ENCODE measurements at regions not wholly inside any gene's neighbourhood (a gene's known extent, or its start where the extent isn't known, plus 50 kb on each side); places are given as distances from the start of the nearest gene placed in this dataset.
"Not testable (repeated sequence)": the region's sequence is repeated elsewhere in the genome, so short reads cannot be mapped to it uniquely, and the experiment has no call there.

GRCh38 chr2:138306626-138307025 lies 194.9 kb upstream of the SPOPL start:
- TF ChIP-seq, protein P1, sequence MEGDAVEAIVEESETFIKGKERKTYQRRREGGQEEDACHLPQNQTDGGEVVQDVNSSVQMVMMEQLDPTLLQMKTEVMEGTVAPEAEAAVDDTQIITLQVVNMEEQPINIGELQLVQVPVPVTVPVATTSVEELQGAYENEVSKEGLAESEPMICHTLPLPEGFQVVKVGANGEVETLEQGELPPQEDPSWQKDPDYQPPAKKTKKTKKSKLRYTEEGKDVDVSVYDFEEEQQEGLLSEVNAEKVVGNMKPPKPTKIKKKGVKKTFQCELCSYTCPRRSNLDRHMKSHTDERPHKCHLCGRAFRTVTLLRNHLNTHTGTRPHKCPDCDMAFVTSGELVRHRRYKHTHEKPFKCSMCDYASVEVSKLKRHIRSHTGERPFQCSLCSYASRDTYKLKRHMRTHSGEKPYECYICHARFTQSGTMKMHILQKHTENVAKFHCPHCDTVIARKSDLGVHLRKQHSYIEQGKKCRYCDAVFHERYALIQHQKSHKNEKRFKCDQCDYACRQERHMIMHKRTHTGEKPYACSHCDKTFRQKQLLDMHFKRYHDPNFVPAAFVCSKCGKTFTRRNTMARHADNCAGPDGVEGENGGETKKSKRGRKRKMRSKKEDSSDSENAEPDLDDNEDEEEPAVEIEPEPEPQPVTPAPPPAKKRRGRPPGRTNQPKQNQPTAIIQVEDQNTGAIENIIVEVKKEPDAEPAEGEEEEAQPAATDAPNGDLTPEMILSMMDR (IDR thresholded peaks at IDR 0.05): no peak
- no peaks in the 10 kb centered on the region for H3K36me3 ChIP-seq
- ATAC-seq: no peak
- no peaks in the 10 kb centered on the region for H3K4me1 ChIP-seq
- H3K9me3 ChIP-seq: no peaks in the 10 kb centered on the region
- no peak for DNase-seq
- H3K4me3 ChIP-seq: no peak overlapping the region
- no peaks in the 10 kb centered on the region for H3K27me3 ChIP-seq
- H3K27ac ChIP-seq: no peak overlapping the region
- intact Hi-C loops (cut with DNase I): no loop called here

DNA sequence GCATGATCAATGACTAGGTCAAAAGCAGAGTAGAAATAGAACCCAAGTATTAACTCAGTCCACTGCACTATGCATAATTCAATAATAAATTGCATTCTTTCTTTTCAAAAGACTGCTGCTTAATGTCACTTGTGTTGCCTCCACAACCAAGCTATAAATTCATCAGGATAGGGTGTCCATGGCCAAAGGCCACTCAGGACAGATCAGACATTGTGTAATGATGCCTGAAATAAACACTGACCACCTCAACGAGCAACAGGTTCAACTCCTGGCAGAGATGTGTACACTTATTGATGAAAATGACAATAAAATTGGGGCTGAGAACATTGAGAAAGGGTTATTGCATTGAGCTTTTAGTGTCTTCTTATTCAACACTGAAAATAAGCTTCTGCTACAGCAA lies 194.5 kb upstream of the SPOPL start:
- TF ChIP-seq, protein P1 (IDR thresholded peaks at IDR 0.05): no peak
- Histone ChIP-seq H3K4me3 (no peak overlapping the region), H3K4me1 (no peaks in the 10 kb centered on the region), H3K27ac (no peak overlapping the region), H3K36me3 (no peaks in the 10 kb centered on the region), H3K9me3 (no peaks in the 10 kb centered on the region), H3K27me3 (no peaks in the 10 kb centered on the region)
- intact Hi-C loops (cut with DNase I): no loop called here
- no peak for ATAC-seq
- DNase-seq: no peak

DNA sequence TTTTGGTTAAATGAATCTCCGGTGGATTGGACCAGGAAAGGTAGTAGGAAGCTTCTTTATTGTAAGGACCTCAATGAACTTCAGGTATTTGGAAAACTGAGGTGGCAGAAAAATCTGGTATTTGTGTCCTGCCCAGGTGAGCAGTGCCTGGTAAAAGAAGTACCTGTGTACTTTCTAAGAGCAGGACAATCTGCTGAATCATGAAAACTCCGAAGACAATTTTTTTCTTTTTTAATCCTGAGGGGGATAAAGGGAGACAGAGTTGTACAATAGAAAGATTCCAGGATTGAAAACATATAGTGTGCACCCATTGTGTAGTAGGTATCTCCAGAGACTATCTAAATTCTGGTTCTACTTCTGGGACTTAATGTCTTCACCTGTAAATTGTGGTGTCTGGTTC lies 191.8 kb upstream of the SPOPL start:
- Histone ChIP-seq H3K27me3 (no peaks in the 10 kb centered on the region), H3K36me3 (no peaks in the 10 kb centered on the region), H3K27ac (no peak overlapping the region), H3K9me3 (no peaks in the 10 kb centered on the region), H3K4me1 (no peaks in the 10 kb centered on the region), H3K4me3 (no peak overlapping the region)
- intact Hi-C loops (cut with DNase I): no loop called here
- DNase-seq (no peak), ATAC-seq (no peak)
- TF ChIP-seq, protein P1 (IDR thresholded peaks at IDR 0.05): no peak

GRCh38 chr2:138312061-138312460 lies 189.5 kb upstream of the SPOPL start:
- Histone ChIP-seq H3K9me3 (no peaks in the 10 kb centered on the region), H3K4me1 (no peaks in the 10 kb centered on the region), H3K36me3 (no peaks in the 10 kb centered on the region), H3K4me3 (no peak overlapping the region), H3K27me3 (no peaks in the 10 kb centered on the region), H3K27ac (no peak overlapping the region)
- DNase-seq: no peak
- no peak for ATAC-seq
- TF ChIP-seq, protein P1 (IDR thresholded peaks at IDR 0.05): no peak
- intact Hi-C loops (cut with DNase I): no loop called here

DNA sequence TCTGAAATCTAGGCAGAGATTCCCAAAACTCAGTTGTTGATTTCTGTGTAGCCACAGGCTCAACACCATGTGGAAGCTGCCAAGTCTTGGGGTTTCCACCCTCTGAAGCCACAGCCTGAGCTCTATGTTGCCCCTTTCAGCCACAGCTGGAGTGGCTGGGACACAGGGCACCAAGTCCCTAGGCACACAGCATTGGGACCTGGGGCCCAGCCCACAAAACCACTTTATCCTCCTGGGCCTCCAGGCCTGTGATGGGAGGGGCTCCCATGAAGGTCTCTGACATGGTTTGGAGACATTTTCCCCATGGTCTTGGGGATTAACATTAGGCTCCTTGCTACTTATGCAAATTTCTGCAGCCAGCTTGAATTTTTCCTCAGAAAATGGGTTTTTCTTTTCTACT lies 186.0 kb upstream of the SPOPL start:
- intact Hi-C loops (cut with DNase I): not testable (repeated sequence)

GRCh38 chr2:138319616-138320015 lies 182.0 kb upstream of the SPOPL start:
- no peak overlapping the region for H3K27ac ChIP-seq
- H3K4me3 ChIP-seq: no peak overlapping the region
- H3K36me3 ChIP-seq: no peaks in the 10 kb centered on the region
- H3K4me1 ChIP-seq: no peaks in the 10 kb centered on the region
- H3K27me3 ChIP-seq: no peaks in the 10 kb centered on the region
- H3K9me3 ChIP-seq: no peaks in the 10 kb centered on the region
- intact Hi-C loops (cut with DNase I): no loop called here
- ATAC-seq (no peak), DNase-seq (no peak)
- TF ChIP-seq, protein P1 (IDR thresholded peaks at IDR 0.05): no peak

More for the DNA sequence above, 186.0 kb upstream of the SPOPL start:
- not testable (repeated sequence) for H3K4me3 ChIP-seq, H3K9me3 ChIP-seq, ATAC-seq, H3K36me3 ChIP-seq, H3K27me3 ChIP-seq, H3K4me1 ChIP-seq, DNase-seq, H3K27ac ChIP-seq
